ENCODE measurements at regions not wholly inside any gene's neighbourhood (a gene's known extent, or its start where the extent isn't known, plus 50 kb on each side); places are given as distances from the start of the nearest gene placed in this dataset.

DNA sequence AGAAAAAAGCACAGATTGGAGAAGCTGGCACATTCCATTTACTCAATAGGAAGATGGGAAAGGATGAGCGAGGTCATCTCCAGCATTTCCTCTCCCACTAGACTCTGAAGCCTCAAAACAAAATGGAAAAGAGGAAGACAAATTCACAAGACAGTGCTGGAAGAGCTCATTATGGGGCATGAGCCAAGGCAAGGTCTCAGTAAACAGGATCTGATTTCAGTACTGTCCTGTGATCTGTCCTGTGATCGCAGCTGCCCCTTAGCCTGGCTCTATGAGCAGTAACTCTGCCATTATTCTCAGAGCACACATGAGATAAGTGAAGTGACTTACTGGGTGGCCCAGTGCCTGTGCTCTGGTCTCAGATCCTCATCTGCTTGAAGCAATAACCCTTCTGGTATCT is 68.1 kb upstream of the SLC4A11 start:
- WGBS, 5 donors = 85 to 98% (median 91%) methylated on average over 2 of the region's 2 CpGs
- H3K27me3 ChIP-seq = no peaks in the 10 kb centered on the region

DNA sequence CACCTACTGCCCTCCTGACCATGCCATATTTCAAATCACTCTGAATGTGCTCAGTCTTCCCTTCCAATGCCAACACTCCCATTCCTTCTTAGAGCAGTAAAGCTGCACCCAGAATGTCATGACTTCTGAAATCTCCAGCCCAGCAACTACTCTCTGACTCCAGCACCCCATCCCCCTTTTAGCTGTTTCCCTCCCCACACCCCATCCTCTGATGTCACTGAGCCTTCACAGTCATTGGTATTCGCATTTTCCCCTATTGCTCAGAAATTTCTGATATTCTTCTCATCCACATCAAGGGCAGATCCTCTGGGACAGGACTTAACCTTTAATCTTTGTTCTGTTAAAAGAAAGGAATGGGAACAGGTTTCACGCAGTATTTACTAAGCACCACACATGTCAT is 67.1 kb upstream of the SLC4A11 start:
- Histone ChIP-seq H3K4me1 (no peaks in the 10 kb centered on the region), H3K27me3 (no peaks in the 10 kb centered on the region), H3K36me3 (peaks cover 17 to 98% (median 97%) of the 10 kb centered on the region in 4 donors), H3K4me3 (no peak overlapping the region), H3K9me3 (no peaks in the 10 kb centered on the region), H3K27ac (no peak overlapping the region)
- DNase-seq = no peak
- intact Hi-C loops (cut with DNase I; ENCODE audit: low total_unique reads) = no loop called here
- WGBS, 5 donors = 94 to 97% (median 96%) methylated on average over 2 of the region's 2 CpGs
- TF ChIP-seq POLR2A (IDR thresholded peaks at IDR 0.05) (no peak), POLR2AphosphoS5 (IDR thresholded peaks at IDR 0.05) (no peak), EP300 (IDR thresholded peaks at IDR 0.05) (no peak)
- TF ChIP-seq, protein P1, sequence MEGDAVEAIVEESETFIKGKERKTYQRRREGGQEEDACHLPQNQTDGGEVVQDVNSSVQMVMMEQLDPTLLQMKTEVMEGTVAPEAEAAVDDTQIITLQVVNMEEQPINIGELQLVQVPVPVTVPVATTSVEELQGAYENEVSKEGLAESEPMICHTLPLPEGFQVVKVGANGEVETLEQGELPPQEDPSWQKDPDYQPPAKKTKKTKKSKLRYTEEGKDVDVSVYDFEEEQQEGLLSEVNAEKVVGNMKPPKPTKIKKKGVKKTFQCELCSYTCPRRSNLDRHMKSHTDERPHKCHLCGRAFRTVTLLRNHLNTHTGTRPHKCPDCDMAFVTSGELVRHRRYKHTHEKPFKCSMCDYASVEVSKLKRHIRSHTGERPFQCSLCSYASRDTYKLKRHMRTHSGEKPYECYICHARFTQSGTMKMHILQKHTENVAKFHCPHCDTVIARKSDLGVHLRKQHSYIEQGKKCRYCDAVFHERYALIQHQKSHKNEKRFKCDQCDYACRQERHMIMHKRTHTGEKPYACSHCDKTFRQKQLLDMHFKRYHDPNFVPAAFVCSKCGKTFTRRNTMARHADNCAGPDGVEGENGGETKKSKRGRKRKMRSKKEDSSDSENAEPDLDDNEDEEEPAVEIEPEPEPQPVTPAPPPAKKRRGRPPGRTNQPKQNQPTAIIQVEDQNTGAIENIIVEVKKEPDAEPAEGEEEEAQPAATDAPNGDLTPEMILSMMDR (IDR thresholded peaks at IDR 0.05) = no peak

More for the DNA sequence above, 68.1 kb upstream of the SLC4A11 start:
- H3K36me3 ChIP-seq = peaks cover 17 to 98% (median 97%) of the 10 kb centered on the region in 4 donors
- DNase-seq = no peak
- intact Hi-C loops (cut with DNase I; ENCODE audit: low total_unique reads) = no loop called here
- H3K9me3 ChIP-seq = no peaks in the 10 kb centered on the region
- TF ChIP-seq POLR2A (IDR thresholded peaks at IDR 0.05) = no peak
- H3K4me1 ChIP-seq = no peaks in the 10 kb centered on the region
- H3K27ac ChIP-seq = no peak overlapping the region
- no peak overlapping the region for H3K4me3 ChIP-seq

DNA sequence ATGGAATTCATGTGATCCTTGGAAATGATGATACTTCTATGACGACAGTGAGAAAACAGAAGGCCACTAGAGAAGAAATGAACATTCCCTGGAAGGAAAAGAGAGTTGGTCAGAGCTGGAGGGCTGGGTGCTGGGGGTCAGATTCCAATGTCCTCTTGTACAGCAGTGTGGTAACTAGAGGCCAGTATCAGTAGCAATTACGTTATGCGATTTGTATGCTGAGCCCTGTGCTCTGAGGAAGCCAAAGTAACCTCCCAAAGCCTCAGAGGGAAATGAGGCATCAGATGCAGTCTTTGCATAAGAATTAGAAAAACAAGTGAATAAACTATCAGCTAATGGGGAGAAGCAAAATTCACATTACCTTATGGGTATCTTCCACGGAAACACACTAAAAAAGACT is 65.5 kb upstream of the SLC4A11 start:
- Histone ChIP-seq H3K36me3 (peaks cover 17 to 100% (median 97%) of the 10 kb centered on the region in 4 donors), H3K9me3 (no peaks in the 10 kb centered on the region), H3K27me3 (no peaks in the 10 kb centered on the region), H3K4me1 (no peaks in the 10 kb centered on the region), H3K27ac (no peak overlapping the region), H3K4me3 (no peak overlapping the region)
- 91 to 99% (median 96%) methylated on average over 4 of the region's 4 CpGs for WGBS, 5 donors
- intact Hi-C loops (cut with DNase I; ENCODE audit: low total_unique reads) = no loop called here
- TF ChIP-seq EP300 (IDR thresholded peaks at IDR 0.05) (no peak), POLR2AphosphoS5 (IDR thresholded peaks at IDR 0.05) (no peak), POLR2A (IDR thresholded peaks at IDR 0.05) (no peak)
- TF ChIP-seq, protein P1 (IDR thresholded peaks at IDR 0.05) = no peak
- no peak for DNase-seq

DNA sequence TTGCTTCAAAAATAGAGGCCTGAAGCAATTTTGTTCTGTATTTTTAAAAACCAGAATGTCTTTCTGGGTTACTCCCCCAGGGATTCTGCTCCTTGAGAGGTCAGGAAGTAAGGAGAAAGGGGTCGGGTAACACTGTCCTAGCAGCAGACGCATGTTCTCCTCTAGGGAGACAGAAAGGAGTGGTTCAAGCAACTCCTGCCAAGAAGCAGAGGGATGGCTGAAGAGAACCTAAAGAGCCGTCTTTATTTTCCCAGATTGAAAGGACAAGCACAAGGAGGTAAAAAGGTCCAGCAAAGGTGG is 58.0 kb upstream of the SLC4A11 start:
- no peaks in the 10 kb centered on the region for H3K27me3 ChIP-seq
- TF ChIP-seq POLR2AphosphoS5 (IDR thresholded peaks at IDR 0.05) (no peak), EP300 (IDR thresholded peaks at IDR 0.05) (no peak), POLR2A (IDR thresholded peaks at IDR 0.05) (no peak)
- TF ChIP-seq, protein P1 (IDR thresholded peaks at IDR 0.05) = no peak
- WGBS, 5 donors = 81 to 87% (median 83%) methylated on average over 3 of the region's 3 CpGs
- no peaks in the 10 kb centered on the region for H3K4me1 ChIP-seq
- no peak for DNase-seq
- intact Hi-C loops (cut with DNase I; ENCODE audit: low total_unique reads) = no loop called here
- no peak overlapping the region for H3K27ac ChIP-seq
- no peaks in the 10 kb centered on the region for H3K9me3 ChIP-seq
- no peak overlapping the region for H3K4me3 ChIP-seq
- peaks cover 40 to 100% (median 97%) of the 10 kb centered on the region in 4 donors for H3K36me3 ChIP-seq

DNA sequence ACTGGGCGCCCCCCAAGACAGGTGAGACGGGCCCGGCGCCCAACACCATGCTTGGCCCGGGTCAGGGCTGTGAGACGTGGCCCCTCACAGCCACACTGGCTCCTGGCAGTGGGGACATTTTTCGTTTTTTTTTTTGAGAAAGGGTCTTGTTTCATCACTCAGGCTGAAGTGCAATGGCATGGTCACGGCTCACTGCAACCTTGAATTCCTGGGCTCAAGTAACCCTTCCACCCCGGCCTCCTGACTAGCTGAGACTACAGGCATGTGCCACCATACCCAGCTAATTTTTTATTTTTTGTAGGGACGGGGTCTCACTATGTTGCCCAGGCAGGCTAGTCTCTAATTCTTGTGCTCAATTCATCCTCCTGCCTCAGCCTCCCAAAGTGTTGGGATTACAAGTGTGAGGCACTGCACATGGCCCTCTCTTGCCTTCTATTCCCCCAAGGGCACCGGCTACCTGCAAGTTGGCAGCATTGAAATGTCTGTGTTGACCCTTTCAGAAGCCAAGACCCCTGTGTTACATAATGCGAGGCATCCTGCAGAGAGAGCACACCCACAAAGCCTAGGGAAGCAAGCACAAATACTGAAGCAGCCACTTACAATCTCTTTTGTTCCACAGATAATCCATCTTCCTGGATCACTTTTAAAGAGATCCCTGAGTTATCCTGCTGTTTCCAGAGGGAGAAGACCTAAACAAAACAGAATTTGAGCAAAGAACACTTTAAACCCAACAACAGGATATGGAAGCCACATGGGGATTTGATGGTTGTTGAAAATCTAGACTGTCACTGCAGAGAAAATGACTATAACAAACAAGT is 57.5 kb upstream of the SLC4A11 start:
- WGBS, 5 donors = 92 to 97% (median 95%) methylated on average over 8 to 12 of the region's 12 CpGs
- H3K9me3 ChIP-seq = no peaks in the 10 kb centered on the region
- H3K27ac ChIP-seq = no peak overlapping the region
- intact Hi-C loops (cut with DNase I; ENCODE audit: low total_unique reads) = no loop called here
- TF ChIP-seq POLR2AphosphoS5 (IDR thresholded peaks at IDR 0.05) (no peak), POLR2A (IDR thresholded peaks at IDR 0.05) (no peak), EP300 (IDR thresholded peaks at IDR 0.05) (no peak)
- TF ChIP-seq, protein P1 (IDR thresholded peaks at IDR 0.05) = no peak
- no peaks in the 10 kb centered on the region for H3K4me1 ChIP-seq
- peaks cover 43 to 100% (median 97%) of the 10 kb centered on the region in 4 donors for H3K36me3 ChIP-seq
- no peak overlapping the region for H3K4me3 ChIP-seq
- DNase-seq = no peak
- H3K27me3 ChIP-seq = no peaks in the 10 kb centered on the region
